NOMO-1 treated with DMSO at 0.1 percent for 48 hours (cell line): ENCODE measurements at regions not wholly inside any gene's neighbourhood (a gene's known extent, or its start where the extent isn't known, plus 50 kb on each side); places are given as distances from the start of the nearest gene placed in this dataset.
"Not testable (repeated sequence)": the region's sequence is repeated elsewhere in the genome, so short reads cannot be mapped to it uniquely, and the experiment has no call there.

Experiments used
- DNase-seq: peaks from one replicate; lab custom pipeline; 2025; ENCODE audit not compliant: unreplicated experiment; lab: John Stamatoyannopoulos, UW

DNA sequence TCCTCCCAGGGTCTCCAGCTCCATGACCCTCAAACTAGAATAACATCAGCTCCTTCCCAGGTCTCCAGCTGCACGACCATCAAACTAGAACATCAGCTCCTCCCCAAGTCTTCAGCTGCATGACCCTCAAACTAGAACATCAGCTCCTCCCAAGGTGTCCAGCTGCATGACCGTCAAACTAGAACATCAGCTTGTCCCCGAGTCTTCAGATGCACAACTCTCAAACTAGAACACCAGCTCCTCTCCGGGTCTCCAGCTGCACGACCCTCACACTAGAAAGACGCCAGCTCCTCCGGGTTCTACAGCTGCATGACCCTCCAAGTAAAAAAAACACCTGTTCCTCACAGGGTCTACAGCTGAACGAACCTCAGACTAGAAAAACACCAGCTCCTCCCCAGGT lies 312.9 kb upstream of the TFPI start:
- no peak for DNase-seq

GRCh38 chr2:187869195-187869594 lies 315.0 kb upstream of the TFPI start:
- DNase-seq: no peak

- DNase-seq: no peak
These were observed 317.3 kb upstream of the TFPI start for GRCh38 chr2:187871506-187871905.

GRCh38 chr2:187873132-187873531 lies 318.9 kb upstream of the TFPI start:
- DNase-seq: no peak

GRCh38 chr2:187874786-187875185 lies 320.6 kb upstream of the TFPI start:
- DNase-seq: no peak

DNA sequence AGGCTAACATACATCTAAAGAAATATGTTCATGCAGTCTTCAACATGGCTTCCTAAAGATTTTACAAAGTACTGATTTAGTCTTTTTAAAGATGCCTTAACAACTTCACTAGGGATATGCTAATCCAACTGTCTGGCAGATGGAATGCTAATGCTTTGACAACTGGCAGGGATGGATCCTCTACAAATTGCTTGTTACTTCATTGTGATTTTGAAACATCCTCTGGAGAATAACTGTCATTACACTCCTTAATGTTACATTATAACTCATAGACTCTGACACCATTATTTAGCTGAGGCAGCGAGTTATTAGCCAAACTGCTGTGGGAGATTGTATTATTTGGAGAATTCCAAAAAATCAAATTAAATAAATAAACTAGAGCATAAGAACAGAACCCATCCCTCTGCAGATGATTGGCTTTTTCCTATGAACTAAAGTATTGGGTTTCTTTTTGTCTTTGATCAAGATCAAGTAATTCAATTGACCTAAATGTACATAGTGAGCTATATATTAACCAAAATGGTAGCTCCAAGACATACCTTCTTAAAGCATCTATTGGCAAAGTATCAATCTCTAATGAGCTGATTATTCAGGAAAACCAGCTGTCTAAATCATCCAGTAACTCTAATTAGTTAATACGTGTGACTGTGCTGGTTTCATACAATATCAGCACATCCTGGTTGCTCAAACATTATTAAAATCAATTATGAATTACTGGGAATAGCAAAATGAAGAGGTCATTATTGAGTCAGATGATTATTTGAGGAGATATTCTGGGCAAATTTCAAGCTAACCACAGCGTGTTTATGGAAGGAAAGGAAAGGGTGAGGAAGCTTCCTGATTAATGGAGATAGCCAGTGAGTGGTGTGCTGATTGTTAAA lies 321.3 kb upstream of the TFPI start:
- DNase-seq: no peak

GRCh38 chr2:187876554-187876953 lies 322.3 kb upstream of the TFPI start:
- DNase-seq: no peak

DNA sequence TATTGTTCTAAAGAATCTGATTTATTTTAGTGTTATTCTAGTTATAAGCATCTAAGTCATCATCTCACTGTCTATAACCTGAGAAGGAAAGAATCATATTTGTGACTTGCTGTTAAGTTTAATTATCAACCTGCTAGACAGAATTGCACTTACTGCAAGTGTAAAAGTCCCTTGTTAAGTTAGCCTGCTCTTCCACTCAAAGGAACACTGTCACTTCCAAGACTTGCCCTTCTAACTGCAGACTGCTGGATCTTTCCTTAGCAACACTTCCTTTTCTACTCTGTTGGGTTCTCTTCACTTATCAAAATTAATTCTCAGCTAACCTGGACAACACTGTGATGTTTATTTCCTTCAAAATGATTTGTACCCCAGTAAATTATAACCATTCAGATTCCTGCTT lies 323.2 kb upstream of the TFPI start:
- no peak for DNase-seq

- no peak for DNase-seq
These were observed 323.9 kb upstream of the TFPI start for GRCh38 chr2:187878112-187878511.

GRCh38 chr2:187879491-187879890 lies 325.3 kb upstream of the TFPI start:
- no peak for DNase-seq

DNA sequence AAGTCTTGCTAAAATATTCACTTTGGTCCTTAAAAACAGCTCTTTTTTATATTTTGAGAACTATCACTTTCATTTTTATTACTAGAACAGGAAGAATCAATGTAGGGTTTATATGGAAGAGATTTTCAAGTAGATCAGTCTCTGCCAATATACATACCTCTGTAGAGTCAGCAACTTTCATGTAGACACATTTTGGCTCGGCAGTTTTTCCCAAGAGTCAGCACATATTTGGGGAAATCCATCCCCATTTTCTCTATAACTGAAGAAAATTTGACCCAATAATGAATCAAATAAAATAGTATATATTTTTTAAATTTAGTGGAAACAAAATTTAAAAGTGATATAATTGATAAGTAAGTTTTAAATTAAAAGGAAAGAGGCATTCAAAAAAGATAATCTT lies 329.8 kb upstream of the TFPI start:
- no peak for DNase-seq

GRCh38 chr2:187890690-187891089 lies 336.5 kb upstream of the TFPI start:
- no peak for DNase-seq

DNA sequence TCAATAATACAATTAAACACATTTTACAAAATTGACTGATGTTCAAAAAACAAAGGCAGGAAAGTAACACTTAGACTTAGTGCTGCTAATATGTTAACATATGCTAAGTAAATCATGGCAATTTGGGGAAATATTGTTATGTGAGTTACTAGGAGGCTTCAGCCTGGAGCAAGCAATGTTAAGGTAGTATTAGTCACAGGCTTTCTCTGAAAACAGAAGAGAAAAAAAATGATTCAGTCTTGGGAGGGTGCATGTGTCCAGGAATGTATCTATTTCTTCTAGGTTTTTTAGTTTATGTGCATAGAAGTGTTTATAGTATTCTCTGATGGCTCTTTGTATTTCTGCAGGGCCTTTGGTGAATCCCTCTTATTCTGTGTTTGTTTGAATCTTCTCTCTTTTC lies 345.8 kb upstream of the TFPI start:
- no peak for DNase-seq

GRCh38 chr2:187906021-187906420 lies 351.8 kb upstream of the TFPI start:
- peak; percentile 22 for DNase-seq

DNA sequence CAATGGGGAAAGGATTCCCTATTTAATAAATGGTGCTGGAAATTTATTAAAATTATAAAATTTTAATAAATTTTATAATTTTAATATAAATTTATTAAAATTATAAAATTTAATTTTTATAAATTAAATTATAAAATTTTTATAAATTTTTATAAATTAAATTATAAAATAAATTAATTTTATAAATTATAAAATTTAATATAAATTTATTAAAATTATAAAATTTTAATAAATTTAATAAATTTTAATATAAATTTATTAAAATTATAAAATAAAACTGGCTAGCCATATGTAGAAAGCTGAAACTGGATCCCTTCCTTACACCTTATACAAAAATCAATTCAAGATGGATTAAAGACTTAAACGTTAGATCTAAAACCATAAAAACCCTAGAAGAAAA lies 356.7 kb upstream of the TFPI start:
- not testable (repeated sequence) for DNase-seq

- no peak for DNase-seq
These were observed 358.7 kb upstream of the TFPI start for GRCh38 chr2:187912950-187913349.

- no peak for DNase-seq
These were observed 361.6 kb upstream of the TFPI start for GRCh38 chr2:187915810-187916209.

GRCh38 chr2:187916799-187917198 lies 362.6 kb upstream of the TFPI start:
- DNase-seq: no peak

- no peak for DNase-seq
These were observed 363.3 kb upstream of the TFPI start for GRCh38 chr2:187917535-187917934.

DNA sequence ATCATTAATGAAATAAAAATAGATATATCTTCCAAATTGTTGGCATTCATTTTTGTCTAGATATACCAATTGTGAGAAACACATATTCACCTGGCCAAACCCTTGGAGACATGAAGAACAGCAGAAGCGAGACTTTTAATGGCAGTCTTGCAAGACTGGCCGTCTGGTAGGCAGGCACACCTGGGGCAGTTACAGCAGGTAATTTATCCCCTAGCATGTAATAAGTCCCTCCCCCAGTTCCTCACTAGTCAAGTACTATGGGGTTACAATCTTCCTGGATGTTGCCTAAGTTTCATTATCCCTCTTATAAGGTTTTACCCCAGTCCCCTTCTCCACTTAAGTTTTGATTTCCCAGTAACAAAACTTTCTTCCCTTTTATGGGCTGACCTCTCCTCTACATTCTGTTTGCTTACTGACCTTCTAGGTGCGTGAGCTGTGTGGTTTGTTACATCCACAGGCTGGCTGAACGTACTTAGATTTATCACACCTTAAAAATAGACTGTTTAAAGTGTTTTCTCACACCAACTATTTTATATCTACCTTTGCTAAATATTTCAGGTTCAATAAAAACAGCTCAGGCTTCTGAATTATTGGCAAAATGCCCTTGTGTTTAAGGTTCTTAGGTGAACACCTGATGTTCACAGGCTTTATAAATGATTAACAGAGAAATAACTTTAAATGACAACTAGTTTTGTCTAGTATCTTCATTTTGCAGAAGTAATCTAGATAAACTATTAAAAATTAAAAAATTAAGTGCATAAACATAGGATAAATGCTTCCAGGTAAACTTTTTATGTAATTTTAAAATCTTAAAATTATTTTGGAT lies 365.0 kb upstream of the TFPI start:
- DNase-seq: no peak

- DNase-seq: no peak
These were observed 366.3 kb upstream of the TFPI start for GRCh38 chr2:187920511-187920910.

DNA sequence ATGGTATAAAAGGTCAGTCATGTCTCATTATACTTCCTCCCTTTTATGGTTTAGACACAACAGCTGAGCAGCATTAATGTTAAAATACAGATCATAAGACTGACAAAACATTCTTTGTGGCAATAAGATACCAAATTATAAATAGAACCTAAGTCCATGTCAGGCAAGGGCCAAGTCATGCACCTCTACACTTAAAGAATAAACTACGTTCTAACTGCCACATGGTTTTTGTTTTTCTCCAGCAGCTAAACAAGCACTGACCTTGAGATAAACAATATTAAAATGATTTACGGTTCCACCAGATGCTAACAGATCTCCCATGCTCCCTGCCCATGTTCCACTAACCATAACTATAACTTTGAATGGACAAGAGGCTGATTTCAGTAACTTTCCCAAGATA lies 368.6 kb upstream of the TFPI start:
- no peak for DNase-seq
